Prostate gland (tissue), 2 donors: ENCODE measurements at regions not wholly inside any gene's neighbourhood (a gene's known extent, or its start where the extent isn't known, plus 50 kb on each side); places are given as distances from the start of the nearest gene placed in this dataset.

ENCODE experiments used
- DNase-seq: peaks from one replicate; pipeline ENCODE4 v3.0.0-alpha.2; 2019; ENCODE audit warnings: low spot score
- H3K27ac ChIP-seq, 2 donors: fragments of 200-600 bp; sonication (generic); 2 replicates each; pipeline ENCODE4 v1.5.1; 2017 to 2019
- H3K27me3 ChIP-seq: fragments of 200-600 bp; sonication (generic); replicated peaks from 2 replicates; pipeline ENCODE4 v1.5.1; 2019; ENCODE audit not compliant: insufficient read depth
- H3K36me3 ChIP-seq, 2 donors: fragments of 200-600 bp; sonication (generic); 1 replicate in 1 of 2; 2 replicates in 1 of 2; pipeline versions ENCODE4 v1.5.1 to v1.8.1; 2017 to 2019
- H3K4me1 ChIP-seq: fragments of 200-600 bp; sonication (generic); replicated peaks from 2 replicates; pipeline ENCODE4 v1.5.1; 2019
- H3K4me3 ChIP-seq, 2 donors: fragments of 200-600 bp; sonication (generic); 2 replicates each; pipeline ENCODE4 v1.5.1; 2017 to 2019
- H3K9me3 ChIP-seq: fragments of 200-600 bp; sonication (generic); 2 replicates; pipeline ENCODE4 v1.5.1; 2017
- CTCF ChIP-seq, 4 experiments: fragments of 200-600 bp in 2 of 4; fragments of 450-650 bp in 2 of 4; sonication (generic) in 2 of 4; IDR thresholded peaks; 1 replicate in 3 of 4; 2 replicates in 1 of 4; pipeline ENCODE4 v1.5.1; 2016 to 2019; ENCODE audit warnings: antibody characterized with exemption in 4 of 4, mild to moderate bottlenecking in 2 of 4, moderate library complexity in 2 of 4
- POLR2A ChIP-seq: fragments of 450-650 bp; IDR thresholded peaks from one replicate; pipeline ENCODE4 v1.6.1; 2016; ENCODE audit warnings: antibody characterized with exemption, mild to moderate bottlenecking
- POLR2AphosphoS5 ChIP-seq: sonication (generic); formaldehyde crosslinking; IDR thresholded peaks from one replicate; pipeline ENCODE4 v1.6.1; 2017; ENCODE audit warnings: antibody characterized with exemption
- WGBS: methylation state at CpG from one replicate; pipeline ENCODE4 v1.1.5; 2018; 5-methylcytosine and 5-hydroxymethylcytosine counted together
- intact Hi-C: fragments of 100-400 bp; cut with DNase I; formaldehyde crosslinking; loops from one replicate; pipeline ENCODE4 v1.14.2; 2022

- Histone ChIP-seq H3K27ac (no peak overlapping the region), H3K9me3 (no peaks in the 10 kb centered on the region), H3K4me3 (no peak overlapping the region), H3K4me1 (no peaks in the 10 kb centered on the region), H3K27me3 (no peaks in the 10 kb centered on the region), H3K36me3 (no peaks in the 10 kb centered on the region)
- TF ChIP-seq POLR2A = no peak
- TF ChIP-seq CTCF (IDR thresholded peaks at IDR 0.05) = no peak
- TF ChIP-seq POLR2AphosphoS5 = no peak
- 58% methylated on average over 3 of the region's 3 CpGs for whole genome bisulfite sequencing
- DNase-seq = no peak
- intact Hi-C loops = loop anchor here (10.0 kb wide), 1 partner anchor 230 kb away; no protein-coding TSS in a partner anchor
Observed at GRCh38 chr1:110785055-110785454, 87.9 kb upstream of the CD53 start.

- no peak overlapping the region for H3K27ac ChIP-seq
- 2% methylated on average over 5 of the region's 5 CpGs for WGBS
Observed at GRCh38 chr1:110783292-110783918, 89.5 kb upstream of the CD53 start.

GRCh38 chr1:110781525-110781924 lies 91.4 kb upstream of the CD53 start:
- 88% methylated on average over 2 of the region's 2 CpGs for WGBS
- intact Hi-C loops = loop anchor here (10.0 kb wide), 1 partner anchor 227 kb away; no protein-coding TSS in a partner anchor
- no peak for DNase-seq
- no peaks in the 10 kb centered on the region for H3K4me1 ChIP-seq
- H3K36me3 ChIP-seq = no peaks in the 10 kb centered on the region
- H3K9me3 ChIP-seq = no peaks in the 10 kb centered on the region
- H3K4me3 ChIP-seq = no peak overlapping the region
- TF ChIP-seq POLR2AphosphoS5 (no peak), CTCF (IDR thresholded peaks at IDR 0.05) (no peak), POLR2A (no peak)
- no peaks in the 10 kb centered on the region for H3K27me3 ChIP-seq
- H3K27ac ChIP-seq = no peak overlapping the region

More at GRCh38 chr1:110783292-110783918, 89.5 kb upstream of the CD53 start:
- Histone ChIP-seq H3K9me3 (no peaks in the 10 kb centered on the region), H3K27me3 (no peaks in the 10 kb centered on the region), H3K4me1 (no peaks in the 10 kb centered on the region), H3K4me3 (no peak overlapping the region), H3K36me3 (no peaks in the 10 kb centered on the region)
- peak; percentile 18 for TF ChIP-seq POLR2AphosphoS5
- no peak for TF ChIP-seq POLR2A
- TF ChIP-seq CTCF (IDR thresholded peaks at IDR 0.05) = peak; percentile 80 to 83 (median 82)
- intact Hi-C loops = loop anchor here (10.0 kb wide), 1 partner anchor 229 kb away; no protein-coding TSS in a partner anchor
- DNase-seq = peak; percentile 40

GRCh38 chr1:110780600-110781484 lies 92.1 kb upstream of the CD53 start:
- Histone ChIP-seq H3K27ac (no peak overlapping the region), H3K27me3 (no peaks in the 10 kb centered on the region), H3K4me1 (no peaks in the 10 kb centered on the region), H3K4me3 (no peak overlapping the region), H3K36me3 (no peaks in the 10 kb centered on the region), H3K9me3 (no peaks in the 10 kb centered on the region)
- TF ChIP-seq CTCF (IDR thresholded peaks at IDR 0.05) (peak; percentile 34 to 75 (median 70)), POLR2A (no peak), POLR2AphosphoS5 (peak; percentile 29)
- peak; percentile 57 for DNase-seq
- 24% methylated on average over 31 of the region's 31 CpGs for WGBS
- intact Hi-C loops = loop anchor here (10.0 kb wide), 1 partner anchor 226 kb away; no protein-coding TSS in a partner anchor
